ENCODE measurements at regions not wholly inside any gene's neighbourhood (a gene's known extent, or its start where the extent isn't known, plus 50 kb on each side); places are given as distances from the start of the nearest gene placed in this dataset.

- no peak for DNase-seq
These were observed 270.2 kb upstream of the IMPG1 start for GRCh38 chr6:76342611-76343160.

DNA sequence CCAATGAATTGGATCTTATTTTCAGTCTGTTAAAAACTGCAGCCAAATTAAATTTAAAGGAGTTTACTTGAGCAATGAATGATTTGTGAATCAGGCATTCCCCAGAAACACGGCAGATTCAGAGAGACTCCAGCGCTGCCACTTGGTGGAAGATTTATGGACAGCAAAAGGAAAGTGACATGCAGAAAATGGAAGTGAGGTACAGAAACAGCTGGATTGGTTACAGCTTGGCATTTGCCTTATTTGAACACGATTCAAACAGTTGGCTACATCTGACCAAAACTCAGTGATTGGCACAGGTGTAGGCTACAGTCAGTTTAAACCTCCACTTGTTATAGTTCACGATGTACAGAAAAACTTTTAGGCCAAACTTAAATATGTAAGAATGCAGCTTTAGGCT, 257.6 kb upstream of the IMPG1 start:
- DNase-seq, result no peak

DNA sequence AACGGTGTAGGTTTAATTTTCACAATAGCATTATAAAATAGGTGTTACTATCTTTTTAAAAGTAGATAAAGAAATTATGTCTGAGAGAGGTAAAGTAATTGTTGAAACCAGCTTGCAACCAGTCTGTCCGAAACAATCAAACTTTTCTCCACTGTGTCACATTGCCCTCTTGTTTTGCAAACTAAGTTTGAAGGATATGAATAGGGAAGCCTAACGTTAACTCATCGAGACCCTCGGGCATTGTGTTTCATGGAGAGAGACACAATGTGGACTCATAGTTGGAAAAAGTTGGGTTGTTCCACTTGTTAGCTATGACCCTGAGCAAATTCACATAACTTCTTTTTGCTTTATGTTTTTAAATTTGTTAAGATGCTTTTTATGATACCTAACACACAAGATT, 254.4 kb upstream of the IMPG1 start:
- DNase-seq, result no peak

Measured in eye (tissue), 1 donor.